Right lobe of liver (tissue), 6 donors: ENCODE measurements at regions not wholly inside any gene's neighbourhood (a gene's known extent, or its start where the extent isn't known, plus 50 kb on each side); places are given as distances from the start of the nearest gene placed in this dataset.
A peak's percentile ranks its signal among the peaks of the same experiment; 100 is the strongest.

Experiments
- ATAC-seq, 4 donors: fragments of 200-7000 bp; cut with Tn5 transposase; one replicate each; pipeline ENCODE4 v1.9.1; 2020; ENCODE audit warnings: mild to moderate bottlenecking in 4 of 4, moderate library complexity in 4 of 4
- DNase-seq, 3 donors: peaks; one replicate each; pipeline ENCODE4 v3.0.0-alpha.2; 2020
- H3K27ac ChIP-seq, 3 donors: fragments of 200-600 bp; one replicate each; pipeline ENCODE4 v1.8.0; 2022
- H3K27me3 ChIP-seq, 2 donors: fragments of 200-600 bp; one replicate each; pipeline ENCODE4 v1.8.0; 2022
- H3K36me3 ChIP-seq, 4 donors: fragments of 200-600 bp; sonication (generic) in 1 of 4; one replicate each; pipeline versions ENCODE4 v1.5.1 to v1.8.0; 2017 to 2022; ENCODE audit warnings: control low read depth in 1 of 4
- H3K4me1 ChIP-seq, 4 donors: fragments of 200-600 bp; sonication (generic) in 1 of 4; one replicate each; pipeline versions ENCODE4 v1.5.1 to v1.8.0; 2017 to 2022; ENCODE audit warnings: control low read depth in 1 of 4
- H3K4me3 ChIP-seq, 3 donors: fragments of 200-600 bp; one replicate each; pipeline ENCODE4 v1.8.0; 2022
- H3K9me3 ChIP-seq, 4 donors: fragments of 200-600 bp; sonication (generic) in 1 of 4; one replicate each; pipeline versions ENCODE4 v1.5.1 to v1.8.0; 2017 to 2022; ENCODE audit warnings: control low read depth in 1 of 4
- POLR2A ChIP-seq: fragments of 450-650 bp; IDR thresholded peaks from one replicate; pipeline ENCODE4 v1.6.1; 2017; ENCODE audit warnings: antibody characterized with exemption, mild to moderate bottlenecking
- WGBS: methylation state at CpG from one replicate; pipeline ENCODE4 v1.1.6; 2018; ENCODE audit warnings: low coverage, low lambda C conversion rate; ENCODE audit not compliant: insufficient coverage; ENCODE audit errors: missing lambda C conversion rate; 5-methylcytosine and 5-hydroxymethylcytosine counted together
- intact Hi-C, 2 donors: fragments of 100-400 bp; cut with DNase I; formaldehyde crosslinking; loops; one replicate each; pipeline versions ENCODE4 v1.11.2 to v1.14.1; 2022
- TF ChIP-seq, protein P1 (sequence below), 4 donors: fragments of 200-600 bp in 3 of 4; fragments of 450-650 bp in 1 of 4; IDR thresholded peaks; one replicate each; pipeline versions ENCODE4 v1.5.1 to v1.8.0; 2016 to 2022; ENCODE audit warnings: antibody characterized with exemption in 4 of 4, mild to moderate bottlenecking in 2 of 4
- donor health status: DM: no; HTN: yes; CAD: no.
- donor health status: DM: no; HTN: no; CAD: no.
- donor health status: DM: no; HTN: no; CAD: no.
- donor health status: DM: no; HTN: yes; CAD: no.
- donor health status: DM: no; HTN: yes; CAD: no.

GRCh38 chr5:57698086-57698485 lies 215.5 kb upstream of the ACTBL2 start:
- WGBS = 61% methylated on average over 2 of the region's 2 CpGs
- no peaks in the 10 kb centered on the region for H3K9me3 ChIP-seq
- intact Hi-C loops = no loop called here
- no peak for DNase-seq
- H3K27me3 ChIP-seq = no peaks in the 10 kb centered on the region
- no peak overlapping the region for H3K4me3 ChIP-seq
- H3K27ac ChIP-seq = no peak overlapping the region
- no peaks in the 10 kb centered on the region for H3K36me3 ChIP-seq
- TF ChIP-seq, protein P1, sequence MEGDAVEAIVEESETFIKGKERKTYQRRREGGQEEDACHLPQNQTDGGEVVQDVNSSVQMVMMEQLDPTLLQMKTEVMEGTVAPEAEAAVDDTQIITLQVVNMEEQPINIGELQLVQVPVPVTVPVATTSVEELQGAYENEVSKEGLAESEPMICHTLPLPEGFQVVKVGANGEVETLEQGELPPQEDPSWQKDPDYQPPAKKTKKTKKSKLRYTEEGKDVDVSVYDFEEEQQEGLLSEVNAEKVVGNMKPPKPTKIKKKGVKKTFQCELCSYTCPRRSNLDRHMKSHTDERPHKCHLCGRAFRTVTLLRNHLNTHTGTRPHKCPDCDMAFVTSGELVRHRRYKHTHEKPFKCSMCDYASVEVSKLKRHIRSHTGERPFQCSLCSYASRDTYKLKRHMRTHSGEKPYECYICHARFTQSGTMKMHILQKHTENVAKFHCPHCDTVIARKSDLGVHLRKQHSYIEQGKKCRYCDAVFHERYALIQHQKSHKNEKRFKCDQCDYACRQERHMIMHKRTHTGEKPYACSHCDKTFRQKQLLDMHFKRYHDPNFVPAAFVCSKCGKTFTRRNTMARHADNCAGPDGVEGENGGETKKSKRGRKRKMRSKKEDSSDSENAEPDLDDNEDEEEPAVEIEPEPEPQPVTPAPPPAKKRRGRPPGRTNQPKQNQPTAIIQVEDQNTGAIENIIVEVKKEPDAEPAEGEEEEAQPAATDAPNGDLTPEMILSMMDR (IDR thresholded peaks at IDR 0.05) = no peak
- no peak for TF ChIP-seq POLR2A
- H3K4me1 ChIP-seq = peaks cover 0 to 35% (median 15%) of the 10 kb centered on the region in 4 donors
- ATAC-seq = no peak

DNA sequence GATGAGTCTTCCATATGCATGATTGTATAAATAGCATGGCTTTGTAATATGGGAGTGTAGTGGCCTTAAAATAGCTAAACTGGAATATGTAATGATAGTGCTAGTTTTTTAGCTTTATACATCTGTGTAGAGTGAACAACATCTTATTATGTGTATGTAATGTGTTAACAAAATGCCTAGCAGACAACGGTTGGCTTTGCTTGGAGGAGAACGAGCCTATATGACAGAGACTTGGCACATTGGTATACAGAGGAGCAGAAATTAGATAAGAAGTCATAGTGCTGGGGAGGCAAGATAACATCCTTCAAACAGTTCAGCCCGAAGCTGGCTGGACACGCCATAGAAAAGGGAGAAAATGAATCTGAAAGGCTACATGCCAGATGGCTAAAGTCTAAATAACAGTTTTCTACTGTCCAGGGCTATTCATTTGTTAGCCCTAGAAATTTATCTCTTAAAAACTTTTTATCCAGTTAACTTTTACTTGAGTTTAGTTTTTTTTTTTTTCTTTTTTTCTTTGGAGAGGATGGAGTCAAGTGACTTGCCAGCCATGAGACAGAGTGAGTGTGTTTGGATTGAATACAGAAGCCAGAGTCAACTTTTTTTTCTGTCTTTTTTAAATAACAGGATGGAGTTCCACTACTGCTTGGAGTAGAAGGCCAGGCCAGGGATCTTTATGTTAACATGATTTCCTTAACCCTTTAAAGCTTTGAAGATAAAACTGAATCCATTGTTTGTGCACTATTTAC lies 214.4 kb upstream of the ACTBL2 start:
- Histone ChIP-seq H3K9me3 (no peaks in the 10 kb centered on the region), H3K36me3 (no peaks in the 10 kb centered on the region), H3K27me3 (no peaks in the 10 kb centered on the region), H3K4me1 (peaks cover 0 to 43% (median 19%) of the 10 kb centered on the region in 4 donors), H3K27ac (peak overlapping the region; percentile 84 to 90 (median 88)), H3K4me3 (no peak overlapping the region)
- TF ChIP-seq, protein P1 (IDR thresholded peaks at IDR 0.05) = no peak
- TF ChIP-seq POLR2A = no peak
- 36% methylated on average over 4 of the region's 4 CpGs for WGBS
- ATAC-seq = no peak
- no peak for DNase-seq
- intact Hi-C loops = no loop called here

GRCh38 chr5:57696389-57696769 lies 213.8 kb upstream of the ACTBL2 start:
- 67% methylated on average over 1 of the region's 1 CpG for WGBS
- peaks cover 0 to 43% (median 19%) of the 10 kb centered on the region in 4 donors for H3K4me1 ChIP-seq
- H3K27me3 ChIP-seq = no peaks in the 10 kb centered on the region
- no peaks in the 10 kb centered on the region for H3K9me3 ChIP-seq
- intact Hi-C loops = no loop called here
- H3K4me3 ChIP-seq = no peak overlapping the region
- DNase-seq = no peak
- TF ChIP-seq, protein P1 (IDR thresholded peaks at IDR 0.05) = no peak
- no peak for TF ChIP-seq POLR2A
- no peak for ATAC-seq
- H3K27ac ChIP-seq = peak overlapping the region; percentile 84 to 90 (median 88)
- H3K36me3 ChIP-seq = no peaks in the 10 kb centered on the region

DNA sequence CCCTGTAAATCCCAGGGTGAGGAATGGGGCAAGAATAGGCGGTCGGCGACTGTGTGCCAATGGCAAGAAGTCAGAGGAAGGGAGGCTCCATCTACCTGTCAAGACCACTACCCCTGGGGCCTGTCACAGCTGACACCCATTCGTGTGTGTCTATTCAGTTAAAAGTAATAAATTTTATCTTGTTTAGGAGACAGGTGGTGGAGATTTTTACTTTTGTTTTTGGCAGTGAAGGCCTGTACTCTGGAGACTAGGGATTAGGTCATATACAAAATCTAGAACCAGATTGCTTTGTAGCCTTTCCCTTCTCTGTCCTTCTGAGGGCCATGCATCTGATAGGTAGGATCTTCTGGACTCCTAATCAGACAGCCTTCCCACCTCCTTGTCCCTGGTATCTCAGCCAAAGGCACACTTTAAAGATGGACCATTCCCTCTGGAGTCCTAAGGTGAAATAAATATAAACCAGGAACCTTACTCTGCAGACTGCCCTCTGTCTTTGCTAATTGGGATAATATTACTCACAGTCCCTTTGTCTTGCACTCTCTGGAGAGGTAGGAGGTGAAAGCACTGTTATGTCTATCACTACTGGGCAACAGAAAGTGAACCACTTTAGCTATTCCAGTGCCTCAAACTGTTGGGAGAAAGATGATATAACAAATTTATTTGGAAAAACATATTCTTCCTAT lies 213.2 kb upstream of the ACTBL2 start:
- TF ChIP-seq, protein P1 (IDR thresholded peaks at IDR 0.05) = peak in 2 of 4 donors; percentile 10 to 19
- no peak for TF ChIP-seq POLR2A
- Histone ChIP-seq H3K36me3 (no peaks in the 10 kb centered on the region), H3K9me3 (no peaks in the 10 kb centered on the region), H3K4me3 (no peak overlapping the region), H3K4me1 (peaks cover 0 to 43% (median 19%) of the 10 kb centered on the region in 4 donors), H3K27ac (peak overlapping the region; percentile 84 to 90 (median 88)), H3K27me3 (no peaks in the 10 kb centered on the region)
- WGBS = 40% methylated on average over 3 of the region's 4 CpGs
- DNase-seq (peak in 1 of 3 donors; percentile 20), ATAC-seq (peak; percentile 12 to 40 (median 21))
- intact Hi-C loops = no loop called here
